MCF 10A (cell line): ENCODE measurements at regions not wholly inside any gene's neighbourhood (a gene's known extent, or its start where the extent isn't known, plus 50 kb on each side); places are given as distances from the start of the nearest gene placed in this dataset.
A peak's percentile ranks its signal among the peaks of the same experiment; 100 is the strongest.

Source experiments
- BruUV-seq: library from RNA; stranded (reverse); fragments of 400-500 nt; replicated peaks from 2 replicates; lab custom pipeline; 2021; lab: Mats Ljungman, UMichigan
- CTCF ChIA-PET: fragments of 300-600 bp; sonication (Branson Sonifier 250); formaldehyde crosslinking; extraction: SDS; loops from one replicate; lab custom pipeline; 2021; ENCODE audit warnings: antibody characterized with exemption, inconsistent platforms; lab: Yijun Ruan, JAX
- POLR2A ChIA-PET: fragments of 300-600, 350-650 bp; sonication (Branson Sonifier 250); formaldehyde crosslinking; extraction: SDS; loops from one replicate; lab custom pipeline; 2020; ENCODE audit warnings: antibody characterized with exemption, inconsistent platforms; lab: Yijun Ruan, JAX
- DNase-seq: peaks from one replicate; pipeline ENCODE4 v3.0.0-alpha.2; 2018; ENCODE audit not compliant: unreplicated experiment
- H3K27ac Mint-ChIP-seq: one replicate; pipeline ENCODE4 v1.8.0; 2022; ENCODE audit warnings: mild to moderate bottlenecking, low read depth, mixed read lengths; ENCODE audit not compliant: unreplicated experiment
- H3K27me3 Mint-ChIP-seq: one replicate; pipeline ENCODE4 v1.8.0; 2022; ENCODE audit warnings: mixed read lengths; ENCODE audit not compliant: insufficient read depth, unreplicated experiment
- H3K36me3 Mint-ChIP-seq: one replicate; pipeline ENCODE4 v1.8.0; 2022; ENCODE audit warnings: mild to moderate bottlenecking, moderate library complexity, mixed read lengths; ENCODE audit not compliant: insufficient read depth, unreplicated experiment
- H3K4me1 Mint-ChIP-seq: one replicate; pipeline ENCODE4 v1.8.0; 2022; ENCODE audit warnings: mixed read lengths; ENCODE audit not compliant: insufficient read depth, unreplicated experiment
- H3K4me3 Mint-ChIP-seq: one replicate; pipeline ENCODE4 v1.8.0; 2022; ENCODE audit warnings: mild to moderate bottlenecking, moderate library complexity, mixed read lengths; ENCODE audit not compliant: unreplicated experiment
- H3K9me3 Mint-ChIP-seq: one replicate; pipeline ENCODE4 v1.8.0; 2022; ENCODE audit warnings: mixed read lengths; ENCODE audit not compliant: unreplicated experiment
- intact Hi-C: fragments of 100-400 bp; cut with micrococcal nuclease; formaldehyde crosslinking; loops from 2 replicates; pipeline ENCODE4 v1.14.1; 2022
- TF ChIP-seq, protein P1 (sequence below): fragments of 200-600 bp; IDR thresholded peaks from one replicate; pipeline ENCODE4 v1.8.0; 2022; ENCODE audit warnings: antibody characterized with exemption, mild to moderate bottlenecking; ENCODE audit not compliant: unreplicated experiment

DNA sequence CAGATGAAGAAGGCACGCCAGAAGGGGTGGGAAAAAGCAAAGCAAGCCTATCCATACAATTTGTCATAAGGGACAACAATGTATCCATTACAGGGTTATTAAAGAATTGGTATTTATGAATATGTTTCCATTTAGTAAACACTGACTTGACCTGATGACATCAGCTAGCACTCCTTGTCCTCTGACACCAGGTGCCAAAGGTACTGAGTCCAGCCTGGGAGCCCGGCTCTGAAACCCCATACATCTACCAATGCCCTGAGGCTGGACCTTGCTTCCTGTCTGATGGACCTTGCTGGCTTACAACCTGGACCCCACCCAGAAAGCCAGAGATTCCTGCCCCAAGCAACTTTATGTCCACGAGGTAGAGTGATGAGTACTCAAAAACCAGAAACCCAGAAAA lies 263.0 kb upstream of the ATP11B start:
- BruUV-seq: no TSS peak
- TF ChIP-seq, protein P1, sequence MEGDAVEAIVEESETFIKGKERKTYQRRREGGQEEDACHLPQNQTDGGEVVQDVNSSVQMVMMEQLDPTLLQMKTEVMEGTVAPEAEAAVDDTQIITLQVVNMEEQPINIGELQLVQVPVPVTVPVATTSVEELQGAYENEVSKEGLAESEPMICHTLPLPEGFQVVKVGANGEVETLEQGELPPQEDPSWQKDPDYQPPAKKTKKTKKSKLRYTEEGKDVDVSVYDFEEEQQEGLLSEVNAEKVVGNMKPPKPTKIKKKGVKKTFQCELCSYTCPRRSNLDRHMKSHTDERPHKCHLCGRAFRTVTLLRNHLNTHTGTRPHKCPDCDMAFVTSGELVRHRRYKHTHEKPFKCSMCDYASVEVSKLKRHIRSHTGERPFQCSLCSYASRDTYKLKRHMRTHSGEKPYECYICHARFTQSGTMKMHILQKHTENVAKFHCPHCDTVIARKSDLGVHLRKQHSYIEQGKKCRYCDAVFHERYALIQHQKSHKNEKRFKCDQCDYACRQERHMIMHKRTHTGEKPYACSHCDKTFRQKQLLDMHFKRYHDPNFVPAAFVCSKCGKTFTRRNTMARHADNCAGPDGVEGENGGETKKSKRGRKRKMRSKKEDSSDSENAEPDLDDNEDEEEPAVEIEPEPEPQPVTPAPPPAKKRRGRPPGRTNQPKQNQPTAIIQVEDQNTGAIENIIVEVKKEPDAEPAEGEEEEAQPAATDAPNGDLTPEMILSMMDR: no peak
- H3K36me3 Mint-ChIP-seq: no peaks in the 10 kb centered on the region
- H3K4me1 Mint-ChIP-seq: peaks cover 5% of the 10 kb centered on the region
- POLR2A ChIA-PET: interaction anchor here (0.7 kb wide), 1 partner anchor 245 kb away, joined by 3 read pairs; no protein-coding TSS in a partner anchor
- DNase-seq: no peak
- H3K4me3 Mint-ChIP-seq: no peak overlapping the region
- H3K9me3 Mint-ChIP-seq: no peaks in the 10 kb centered on the region
- H3K27me3 Mint-ChIP-seq: no peaks in the 10 kb centered on the region
- intact Hi-C loops: no loop called here
- H3K27ac Mint-ChIP-seq: no peak overlapping the region
- CTCF ChIA-PET: no interaction called here

DNA sequence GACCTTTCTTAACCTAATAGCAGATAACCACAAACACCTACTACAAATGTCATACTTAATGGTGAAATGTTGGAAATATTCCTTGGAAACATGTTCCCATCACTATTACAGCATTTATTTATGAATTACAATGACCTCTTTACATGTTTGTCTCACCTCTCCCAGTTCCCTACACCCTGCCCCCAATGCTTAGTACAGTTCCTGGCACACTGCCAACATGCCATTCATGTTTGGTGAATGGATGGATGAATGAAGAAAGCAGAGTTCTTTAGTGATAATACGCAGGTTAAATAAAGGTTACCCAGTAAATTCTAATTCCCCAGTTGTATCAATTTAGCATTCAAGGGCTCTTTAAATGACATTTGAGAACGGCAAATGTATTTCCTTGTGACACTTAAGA lies 259.9 kb upstream of the ATP11B start:
- H3K27ac Mint-ChIP-seq: no peak overlapping the region
- no peaks in the 10 kb centered on the region for H3K9me3 Mint-ChIP-seq
- TF ChIP-seq, protein P1: no peak
- no TSS peak for BruUV-seq
- H3K4me1 Mint-ChIP-seq: peaks cover 5% of the 10 kb centered on the region
- intact Hi-C loops: no loop called here
- ChIA-PET POLR2A (no interaction called here), CTCF (interaction anchor here (0.6 kb wide), 2 partner anchors 8 to 28 kb away, joined by 3 read pairs; no protein-coding TSS in a partner anchor)
- no peak overlapping the region for H3K4me3 Mint-ChIP-seq
- DNase-seq: peak; percentile 52
- no peaks in the 10 kb centered on the region for H3K36me3 Mint-ChIP-seq
- H3K27me3 Mint-ChIP-seq: no peaks in the 10 kb centered on the region

DNA sequence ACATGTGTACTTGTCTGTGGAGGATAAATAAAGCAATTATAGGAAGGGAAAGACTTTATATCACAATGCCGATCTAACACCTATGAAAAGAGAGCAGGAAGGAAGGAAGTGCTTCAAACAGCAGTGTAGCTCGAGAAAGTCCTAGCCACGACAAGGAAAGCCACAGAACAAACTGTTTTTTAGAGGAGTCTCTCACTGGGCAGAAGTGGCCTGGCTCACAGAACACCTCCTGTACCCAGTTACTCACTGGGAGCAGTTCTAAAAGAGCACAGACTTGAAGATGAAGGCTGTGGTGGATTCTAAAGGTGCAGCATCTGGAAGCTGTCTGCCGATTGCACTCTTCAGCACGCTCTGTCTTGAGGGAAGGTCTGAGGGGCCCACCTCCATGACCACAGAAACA lies 248.8 kb upstream of the ATP11B start:
- TF ChIP-seq, protein P1: no peak
- CTCF ChIA-PET: interaction anchor here (0.7 kb wide), 1 partner anchor 97 kb away, joined by 3 read pairs; no protein-coding TSS in a partner anchor
- Mint-ChIP-seq H3K4me3 (no peak overlapping the region), H3K27me3 (no peaks in the 10 kb centered on the region), H3K27ac (no peak overlapping the region), H3K36me3 (no peaks in the 10 kb centered on the region), H3K4me1 (no peaks in the 10 kb centered on the region), H3K9me3 (no peaks in the 10 kb centered on the region)
- intact Hi-C loops: no loop called here
- BruUV-seq: no TSS peak
- POLR2A ChIA-PET: interaction anchor here (0.5 kb wide), 1 partner anchor 871 kb away, joined by 4 read pairs; no protein-coding TSS in a partner anchor
- DNase-seq: no peak

DNA sequence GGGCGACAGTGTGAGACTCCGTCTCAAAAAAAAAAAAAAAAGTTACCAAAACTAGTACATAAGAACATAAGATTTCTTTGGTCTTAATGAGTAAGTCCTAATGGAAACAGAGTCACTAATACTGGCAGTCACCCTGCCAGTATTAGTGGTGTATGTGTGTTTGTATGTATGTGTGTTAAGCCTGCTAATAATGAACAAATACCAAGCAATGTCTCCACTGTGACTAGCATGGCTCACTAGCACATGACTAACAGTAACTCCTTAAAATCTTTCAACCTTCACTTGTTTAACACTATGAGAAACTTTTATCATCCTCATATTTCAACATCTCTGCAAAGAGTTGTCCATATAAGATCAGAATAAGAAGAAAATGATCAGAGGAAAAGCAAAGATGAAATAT lies 231.0 kb upstream of the ATP11B start:
- CTCF ChIA-PET: no interaction called here
- POLR2A ChIA-PET: interaction anchor here (0.6 to 0.7 kb wide), 3 partner anchors 8 to 42 kb away, joined by 3 to 5 read pairs (median 4); no protein-coding TSS in a partner anchor
- Mint-ChIP-seq H3K9me3 (peaks cover 23% of the 10 kb centered on the region), H3K4me3 (no peak overlapping the region), H3K27ac (no peak overlapping the region), H3K4me1 (no peaks in the 10 kb centered on the region), H3K36me3 (no peaks in the 10 kb centered on the region), H3K27me3 (no peaks in the 10 kb centered on the region)
- TF ChIP-seq, protein P1: no peak
- no peak for DNase-seq
- intact Hi-C loops: no loop called here
- no TSS peak for BruUV-seq
